ENCODE measurements at regions not wholly inside any gene's neighbourhood (a gene's known extent, or its start where the extent isn't known, plus 50 kb on each side); places are given as distances from the start of the nearest gene placed in this dataset.

DNA sequence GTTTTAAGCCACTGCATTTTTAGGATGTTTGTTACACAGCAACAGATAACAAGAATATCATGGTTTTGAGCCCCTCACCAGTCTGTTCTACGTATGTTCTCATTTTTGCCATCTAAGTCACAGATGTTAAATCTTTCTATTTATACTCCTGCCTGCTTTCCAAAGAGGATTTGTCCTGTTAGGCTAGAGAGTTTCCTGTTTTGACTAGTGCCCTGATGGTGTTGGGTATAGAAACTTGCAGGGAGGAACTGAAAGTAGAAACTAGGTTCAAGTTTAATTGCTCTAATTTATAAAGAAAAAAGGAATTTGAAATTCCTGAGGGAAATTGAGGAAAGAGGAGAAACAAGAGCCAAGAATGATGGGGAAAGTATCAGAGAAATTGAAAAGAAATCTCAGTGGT lies 74.4 kb upstream of the COCH start (continued):
- TF ChIP-seq, protein P1, sequence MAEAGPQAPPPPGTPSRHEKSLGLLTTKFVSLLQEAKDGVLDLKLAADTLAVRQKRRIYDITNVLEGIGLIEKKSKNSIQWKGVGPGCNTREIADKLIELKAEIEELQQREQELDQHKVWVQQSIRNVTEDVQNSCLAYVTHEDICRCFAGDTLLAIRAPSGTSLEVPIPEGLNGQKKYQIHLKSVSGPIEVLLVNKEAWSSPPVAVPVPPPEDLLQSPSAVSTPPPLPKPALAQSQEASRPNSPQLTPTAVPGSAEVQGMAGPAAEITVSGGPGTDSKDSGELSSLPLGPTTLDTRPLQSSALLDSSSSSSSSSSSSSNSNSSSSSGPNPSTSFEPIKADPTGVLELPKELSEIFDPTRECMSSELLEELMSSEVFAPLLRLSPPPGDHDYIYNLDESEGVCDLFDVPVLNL (IDR thresholded peaks at IDR 0.05; ENCODE audit: low read depth, low read length) = no peak
- TF ChIP-seq JUNB (IDR thresholded peaks at IDR 0.05) (0 out of 2 replicates have a peak, but pooled peaks have one; percentile 10), SPI1 (IDR thresholded peaks at IDR 0.05; ENCODE audit: borderline replicate concordance, insufficient read depth, low read depth, low read length) (peak; percentile 80), TCF12 (IDR thresholded peaks at IDR 0.05; ENCODE audit: low read depth, low read length) (no peak), KDM1A (IDR thresholded peaks at IDR 0.05; ENCODE audit: borderline replicate concordance) (no peak), POLR2AphosphoS2 (IDR thresholded peaks at IDR 0.05; ENCODE audit: low read depth, low read length) (no peak), NFXL1 (IDR thresholded peaks at IDR 0.05; ENCODE audit: borderline replicate concordance) (no peak), IKZF2 (IDR thresholded peaks at IDR 0.05) (peak; percentile 75 to 80), MTA3 (IDR thresholded peaks at IDR 0.05; ENCODE audit: borderline replicate concordance, low read length) (no peak)
- TF ChIP-seq, protein P2, sequence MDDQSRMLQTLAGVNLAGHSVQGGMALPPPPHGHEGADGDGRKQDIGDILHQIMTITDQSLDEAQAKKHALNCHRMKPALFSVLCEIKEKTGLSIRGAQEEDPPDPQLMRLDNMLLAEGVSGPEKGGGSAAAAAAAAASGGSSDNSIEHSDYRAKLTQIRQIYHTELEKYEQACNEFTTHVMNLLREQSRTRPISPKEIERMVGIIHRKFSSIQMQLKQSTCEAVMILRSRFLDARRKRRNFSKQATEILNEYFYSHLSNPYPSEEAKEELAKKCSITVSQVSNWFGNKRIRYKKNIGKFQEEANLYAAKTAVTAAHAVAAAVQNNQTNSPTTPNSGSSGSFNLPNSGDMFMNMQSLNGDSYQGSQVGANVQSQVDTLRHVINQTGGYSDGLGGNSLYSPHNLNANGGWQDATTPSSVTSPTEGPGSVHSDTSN (IDR thresholded peaks at IDR 0.05; ENCODE audit: insufficient replicate concordance, low read depth, low read length) = no peak

DNA sequence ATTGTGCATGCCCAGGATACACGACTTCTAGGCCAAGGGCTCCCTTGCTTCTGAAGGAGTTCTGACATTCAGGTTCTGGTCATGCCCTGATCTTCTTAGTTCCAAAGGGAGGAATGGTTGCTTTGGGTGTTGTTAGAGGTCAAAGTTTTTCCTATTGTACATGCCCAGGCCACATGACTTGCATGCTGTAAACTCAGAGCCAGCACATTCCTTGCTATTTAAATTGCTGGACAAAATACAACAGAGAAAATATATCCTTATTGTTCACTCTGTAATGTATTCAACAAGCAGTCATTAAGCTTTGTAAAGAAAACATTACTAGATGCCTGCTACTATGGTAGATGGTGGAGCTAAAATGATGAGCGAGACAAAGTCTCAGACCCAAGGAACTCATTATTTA lies 71.2 kb upstream of the COCH start:
- H4K20me1 ChIP-seq (ENCODE audit: control insufficient read depth, insufficient read depth) = no peaks in the 10 kb centered on the region
- ChIA-PET RAD21 (ENCODE audit: unreplicated experiment) (no interaction called here), SMC1A (ENCODE audit: uncharacterized antibody, unreplicated experiment) (interaction anchor here (0.9 to 1.6 kb wide), 2 partner anchors 10 to 27 kb away, joined by 3 read pairs; no protein-coding TSS in a partner anchor), POLR2A (no interaction called here), CTCF (no interaction called here)
- intact Hi-C loops (cut with micrococcal nuclease; ENCODE audit: unreplicated experiment) (no loop called here), in situ Hi-C loops (cut with MboI) (no loop called here)
- no peaks in the 10 kb centered on the region for H3K36me3 ChIP-seq (ENCODE audit: control insufficient read depth in 2 of 2, insufficient read depth in 2 of 2, low read length in 1 of 2)
- 44% methylated on average over 2 of the region's 2 CpGs for WGBS (ENCODE audit: insufficient coverage, insufficient replicate concordance, low lambda C conversion rate, missing lambda C conversion rate)
- FAIRE-seq (no peak), ATAC-seq (no peak), DNase-seq (ENCODE audit: low read depth, low spot score) (no peak)
- H3K4me1 ChIP-seq (ENCODE audit: control insufficient read depth, insufficient read depth, low read length) = no peaks in the 10 kb centered on the region
- BruUV-seq (replicated peaks) = no TSS peak
- H3K9ac ChIP-seq (ENCODE audit: control insufficient read depth, insufficient read depth, low read length) = no peak overlapping the region
- H3K27me3 ChIP-seq (replicated peaks in 1 of 2; ENCODE audit: control insufficient read depth in 2 of 2, insufficient read depth in 2 of 2, low read length in 1 of 2) = no peaks in the 10 kb centered on the region
- H3K9me3 ChIP-seq (replicated peaks; ENCODE audit: control insufficient read depth, insufficient read depth, low read length) = no peaks in the 10 kb centered on the region
- H3K4me3 ChIP-seq = no peak overlapping the region
- H2AFZ ChIP-seq (ENCODE audit: control insufficient read depth, low read depth, low read length) = no peak overlapping the region
- H3K79me2 ChIP-seq (ENCODE audit: control insufficient read depth, insufficient read depth, low read length) = no peaks in the 10 kb centered on the region
- H3K4me2 ChIP-seq (ENCODE audit: control insufficient read depth, insufficient read depth) = no peak overlapping the region
- H3K27ac ChIP-seq (ENCODE audit: control insufficient read depth, insufficient read depth) = no peak overlapping the region
- no peak for TF ChIP-seq SP1 (IDR thresholded peaks at IDR 0.05; ENCODE audit: low read depth, low read length)
- no peak for TF ChIP-seq MTA2 (IDR thresholded peaks at IDR 0.05; ENCODE audit: low read depth)
- TF ChIP-seq TARDBP (IDR thresholded peaks at IDR 0.05; ENCODE audit: borderline replicate concordance) = no peak
- TF ChIP-seq TCF12 (IDR thresholded peaks at IDR 0.05; ENCODE audit: low read depth, low read length) = no peak
- TF ChIP-seq SREBF2 (IDR thresholded peaks at IDR 0.05; ENCODE audit: low read length) = no peak
- TF ChIP-seq, protein P3, sequence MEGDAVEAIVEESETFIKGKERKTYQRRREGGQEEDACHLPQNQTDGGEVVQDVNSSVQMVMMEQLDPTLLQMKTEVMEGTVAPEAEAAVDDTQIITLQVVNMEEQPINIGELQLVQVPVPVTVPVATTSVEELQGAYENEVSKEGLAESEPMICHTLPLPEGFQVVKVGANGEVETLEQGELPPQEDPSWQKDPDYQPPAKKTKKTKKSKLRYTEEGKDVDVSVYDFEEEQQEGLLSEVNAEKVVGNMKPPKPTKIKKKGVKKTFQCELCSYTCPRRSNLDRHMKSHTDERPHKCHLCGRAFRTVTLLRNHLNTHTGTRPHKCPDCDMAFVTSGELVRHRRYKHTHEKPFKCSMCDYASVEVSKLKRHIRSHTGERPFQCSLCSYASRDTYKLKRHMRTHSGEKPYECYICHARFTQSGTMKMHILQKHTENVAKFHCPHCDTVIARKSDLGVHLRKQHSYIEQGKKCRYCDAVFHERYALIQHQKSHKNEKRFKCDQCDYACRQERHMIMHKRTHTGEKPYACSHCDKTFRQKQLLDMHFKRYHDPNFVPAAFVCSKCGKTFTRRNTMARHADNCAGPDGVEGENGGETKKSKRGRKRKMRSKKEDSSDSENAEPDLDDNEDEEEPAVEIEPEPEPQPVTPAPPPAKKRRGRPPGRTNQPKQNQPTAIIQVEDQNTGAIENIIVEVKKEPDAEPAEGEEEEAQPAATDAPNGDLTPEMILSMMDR (IDR thresholded peaks at IDR 0.05 in 2 of 3, conservative IDR thresholded peaks at IDR 0.05 in 1 of 3; ENCODE audit: control insufficient read depth in 2 of 3, extremely low read depth in 1 of 3, insufficient read depth in 1 of 3, low read depth in 3 of 3, low read length in 3 of 3) = no peak
- TF ChIP-seq POU2F2 (IDR thresholded peaks at IDR 0.05; ENCODE audit: borderline replicate concordance, low read depth, low read length) = no peak
- TF ChIP-seq TBL1XR1 (IDR thresholded peaks at IDR 0.05; ENCODE audit: low read depth, low read length) = no peak
- TF ChIP-seq SRF (IDR thresholded peaks at IDR 0.05; ENCODE audit: low read depth in 2 of 2, low read length in 2 of 2) = no peak
- no peak for TF ChIP-seq RBBP5 (conservative IDR thresholded peaks at IDR 0.05)
- TF ChIP-seq, protein P4, sequence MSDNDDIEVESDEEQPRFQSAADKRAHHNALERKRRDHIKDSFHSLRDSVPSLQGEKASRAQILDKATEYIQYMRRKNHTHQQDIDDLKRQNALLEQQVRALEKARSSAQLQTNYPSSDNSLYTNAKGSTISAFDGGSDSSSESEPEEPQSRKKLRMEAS (IDR thresholded peaks at IDR 0.05; ENCODE audit: low read depth, low read length) = no peak
- TF ChIP-seq ZBED1 (IDR thresholded peaks at IDR 0.05; ENCODE audit: borderline replicate concordance) = no peak
- no peak for TF ChIP-seq BACH1 (IDR thresholded peaks at IDR 0.05; ENCODE audit: borderline replicate concordance)
- TF ChIP-seq MXI1 (IDR thresholded peaks at IDR 0.05; ENCODE audit: low read depth, low read length) = no peak
